SW480 (cell line): ENCODE measurements at regions not wholly inside any gene's neighbourhood (a gene's known extent, or its start where the extent isn't known, plus 50 kb on each side); places are given as distances from the start of the nearest gene placed in this dataset.
"Not testable (repeated sequence)": the region's sequence is repeated elsewhere in the genome, so short reads cannot be mapped to it uniquely, and the experiment has no call there.

ENCODE experiments used
- DNase-seq: peaks from one replicate; pipeline ENCODE4 v3.0.0-alpha.2; 2016; ENCODE audit warnings: low spot score

- no peak for DNase-seq
Measured at GRCh38 chr3:88807491-88808105, 299.8 kb upstream of the EPHA3 start.

- no peak for DNase-seq
Measured at GRCh38 chr3:88809993-88810392, 297.4 kb upstream of the EPHA3 start.

- DNase-seq: no peak
Measured at GRCh38 chr3:88810455-88810854, 297.0 kb upstream of the EPHA3 start.

- DNase-seq: no peak
Measured at GRCh38 chr3:88811096-88811495, 296.3 kb upstream of the EPHA3 start.

DNA sequence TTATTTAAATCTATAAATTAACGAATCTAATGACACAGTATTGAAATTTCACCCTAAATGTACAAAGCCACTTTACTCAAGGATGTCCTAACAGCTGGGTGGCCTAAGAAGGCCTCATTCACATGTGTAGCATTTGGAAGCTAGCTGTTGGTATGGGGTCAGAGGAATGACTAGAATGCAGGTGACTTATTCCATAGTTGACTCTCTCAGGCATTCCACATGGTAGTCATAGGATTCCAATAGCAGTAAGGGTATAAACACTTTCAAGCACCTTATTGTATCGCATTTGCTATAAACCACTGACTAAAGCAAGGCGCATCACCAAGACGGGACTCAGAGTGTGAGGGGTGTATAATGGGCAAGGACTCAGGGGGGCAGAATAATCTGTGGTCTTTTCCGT is 294.8 kb upstream of the EPHA3 start:
- no peak for DNase-seq

DNA sequence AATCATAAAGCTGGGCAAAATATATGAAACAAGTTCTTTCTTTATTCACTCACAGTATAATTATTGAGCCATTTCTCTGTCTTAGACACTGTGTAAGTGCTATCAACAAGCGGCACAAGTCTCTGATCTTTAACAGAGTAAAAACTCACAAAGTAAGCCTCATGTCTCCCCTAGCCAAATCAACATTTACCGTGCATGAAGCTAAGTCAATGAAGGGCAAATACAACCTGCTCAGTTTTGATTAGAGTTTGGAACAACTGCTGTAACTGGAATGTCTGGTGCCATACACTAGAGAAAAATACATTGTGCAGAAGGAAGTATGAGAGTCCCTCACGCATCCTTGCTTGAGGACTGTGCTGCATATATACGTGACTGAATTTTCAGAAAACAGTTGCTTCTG is 291.0 kb upstream of the EPHA3 start:
- no peak for DNase-seq

GRCh38 chr3:88824666-88825564 is 282.5 kb upstream of the EPHA3 start:
- DNase-seq: no peak

DNA sequence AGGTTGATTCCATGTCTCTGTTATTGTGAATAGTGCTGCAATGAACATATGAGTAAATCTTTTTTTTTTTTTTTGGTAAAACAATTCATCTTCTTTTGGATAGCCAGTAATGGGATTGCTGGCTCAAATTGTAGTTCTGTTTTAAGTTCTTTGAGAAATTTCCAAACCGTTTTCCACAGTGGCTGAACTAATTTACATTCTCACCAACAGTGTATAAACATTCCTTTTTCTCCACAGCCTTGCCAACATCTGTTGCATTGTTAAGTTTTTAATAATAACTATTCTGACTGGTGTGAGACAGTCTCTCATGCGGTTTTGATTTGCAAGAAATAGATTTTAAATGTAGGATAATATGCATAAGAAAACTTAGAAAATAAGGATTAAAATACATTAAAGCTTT is 279.0 kb upstream of the EPHA3 start:
- no peak for DNase-seq

DNA sequence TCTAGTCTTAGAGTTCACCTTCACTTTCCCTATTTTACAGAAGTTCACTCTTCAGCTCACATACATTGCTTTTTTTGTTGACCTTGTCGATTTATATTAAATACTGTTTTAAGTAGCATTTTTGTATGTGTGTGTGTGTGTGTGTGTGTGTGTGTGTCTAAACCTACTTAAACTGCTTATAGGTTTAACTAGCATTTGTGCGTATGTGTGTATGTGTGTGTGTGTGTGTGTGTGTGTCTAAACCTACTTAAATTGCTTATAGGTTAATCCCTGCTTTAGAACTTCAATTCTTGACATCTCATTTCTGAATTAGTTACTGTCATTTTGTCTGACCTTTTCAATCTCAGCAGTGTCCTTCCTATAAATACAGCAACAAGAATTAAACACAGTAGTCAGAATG is 254.8 kb upstream of the EPHA3 start:
- DNase-seq: no peak

- no peak for DNase-seq
Measured at GRCh38 chr3:88863196-88863595, 244.2 kb upstream of the EPHA3 start.

DNA sequence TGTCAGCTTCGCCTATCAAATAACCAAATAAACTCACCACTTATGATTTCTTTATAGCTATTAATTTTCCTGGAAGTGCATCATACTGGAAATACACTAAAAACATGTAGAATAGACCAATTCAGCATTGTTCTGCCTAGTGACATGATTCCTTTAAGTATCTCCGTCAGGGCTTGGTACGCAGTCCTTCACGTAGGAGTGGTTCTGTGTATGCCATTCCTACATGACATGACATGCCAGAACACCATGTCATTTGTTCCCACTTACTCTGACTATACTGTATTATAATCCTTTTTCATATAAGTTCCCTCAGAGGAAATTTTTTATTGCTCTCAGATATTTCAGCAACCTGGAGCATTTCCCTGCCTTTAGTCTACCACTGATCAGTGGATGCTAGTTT is 230.7 kb upstream of the EPHA3 start:
- no peak for DNase-seq

DNA sequence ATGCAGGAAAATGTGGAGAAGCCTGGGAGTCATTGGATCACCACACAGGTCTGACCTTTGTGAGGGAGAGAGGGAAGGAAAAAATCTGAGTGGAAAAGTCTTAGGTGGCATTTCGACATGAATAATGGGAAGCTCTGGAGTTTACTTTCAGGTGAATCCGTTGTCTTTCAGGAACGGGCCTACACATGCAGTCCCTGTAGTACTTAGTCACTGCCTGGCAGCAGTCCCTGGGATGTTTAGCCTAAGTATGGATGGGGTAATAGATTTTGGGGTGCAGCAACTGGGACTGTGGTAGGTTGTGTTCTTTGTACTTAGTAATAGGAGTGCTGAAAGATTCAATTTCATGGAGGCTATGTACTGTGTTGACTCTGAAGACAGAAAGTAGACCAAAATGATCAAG is 227.5 kb upstream of the EPHA3 start:
- DNase-seq: no peak

GRCh38 chr3:88882121-88882520 is 225.3 kb upstream of the EPHA3 start:
- no peak for DNase-seq

DNA sequence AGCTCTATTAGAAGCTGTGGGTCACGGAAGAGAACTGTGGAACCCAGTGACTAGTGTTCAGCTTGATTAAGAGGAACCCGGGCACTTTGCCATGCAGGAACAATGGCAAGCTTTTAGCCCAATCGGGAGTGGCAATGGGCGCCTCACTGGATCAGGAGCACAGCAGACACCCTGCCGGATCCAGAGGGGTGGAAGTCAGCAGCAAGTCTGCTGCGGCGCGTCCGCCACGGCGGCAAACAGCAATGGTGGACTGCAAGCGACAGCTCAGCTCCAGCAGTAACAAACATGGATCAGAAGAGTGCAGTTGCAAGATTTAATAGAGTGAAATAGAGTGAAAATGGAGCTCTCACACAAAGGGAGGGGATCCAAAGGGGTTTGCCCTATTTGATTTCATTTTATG is 220.8 kb upstream of the EPHA3 start:
- DNase-seq: not testable (repeated sequence)

DNA sequence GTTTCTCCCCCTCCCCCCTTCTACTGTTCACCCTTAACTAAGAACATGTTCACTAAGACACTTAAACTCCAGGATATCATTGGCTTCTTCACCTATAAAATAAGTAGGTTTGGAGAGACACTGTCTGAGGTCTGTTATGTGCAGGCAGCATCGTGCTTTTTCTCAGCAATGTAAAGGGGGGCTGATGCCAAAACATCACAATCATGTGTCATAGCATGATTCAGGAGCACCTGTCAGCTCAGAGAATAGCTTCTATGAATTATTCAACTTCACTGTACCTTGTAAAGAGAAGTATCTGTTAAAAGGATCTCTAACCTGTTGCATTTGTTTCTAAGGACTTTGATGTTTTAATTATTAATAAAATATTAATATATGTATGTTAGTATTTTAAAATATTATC is 211.4 kb upstream of the EPHA3 start:
- no peak for DNase-seq

GRCh38 chr3:88912294-88912877 is 195.0 kb upstream of the EPHA3 start:
- DNase-seq: no peak

DNA sequence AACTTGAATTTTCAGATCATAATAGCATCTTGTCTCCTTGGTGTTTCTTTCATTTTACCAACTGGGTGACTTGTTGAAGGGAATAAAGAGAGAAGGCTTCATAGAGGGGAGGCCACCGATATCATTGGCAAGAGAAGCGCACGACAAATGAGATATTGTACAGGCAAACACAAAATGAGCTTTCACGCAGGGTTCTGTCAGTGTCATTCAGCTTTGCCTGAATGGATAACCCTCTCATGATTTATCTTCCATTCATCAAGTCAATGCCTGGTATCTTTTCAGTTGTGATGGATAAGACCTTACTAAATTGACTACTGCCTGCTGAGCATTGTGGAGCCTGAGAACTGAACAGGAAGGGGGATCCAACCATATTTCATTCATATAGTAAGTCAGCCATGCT is 188.6 kb upstream of the EPHA3 start:
- DNase-seq: no peak

DNA sequence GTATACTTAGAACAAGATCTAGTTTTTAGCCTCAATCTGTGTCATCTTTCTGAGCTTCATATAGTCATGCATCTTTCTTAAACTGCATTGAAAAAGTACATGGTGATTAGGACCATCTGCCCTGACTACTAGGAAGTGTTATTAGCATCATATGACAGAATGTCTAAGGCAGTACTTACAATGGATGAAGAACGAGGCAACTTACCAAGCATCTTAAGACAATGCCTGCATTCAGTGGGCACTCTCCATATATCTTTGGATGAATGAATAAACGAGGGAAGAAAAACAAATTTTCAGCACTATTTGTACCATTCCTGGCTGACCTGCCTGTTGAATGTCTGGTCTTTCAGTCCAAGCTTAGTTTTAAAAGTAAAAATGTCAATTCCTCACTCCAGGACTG is 185.4 kb upstream of the EPHA3 start:
- no peak for DNase-seq

GRCh38 chr3:88926221-88926620 is 181.2 kb upstream of the EPHA3 start:
- DNase-seq: no peak

GRCh38 chr3:88930611-88931010 is 176.8 kb upstream of the EPHA3 start:
- no peak for DNase-seq

DNA sequence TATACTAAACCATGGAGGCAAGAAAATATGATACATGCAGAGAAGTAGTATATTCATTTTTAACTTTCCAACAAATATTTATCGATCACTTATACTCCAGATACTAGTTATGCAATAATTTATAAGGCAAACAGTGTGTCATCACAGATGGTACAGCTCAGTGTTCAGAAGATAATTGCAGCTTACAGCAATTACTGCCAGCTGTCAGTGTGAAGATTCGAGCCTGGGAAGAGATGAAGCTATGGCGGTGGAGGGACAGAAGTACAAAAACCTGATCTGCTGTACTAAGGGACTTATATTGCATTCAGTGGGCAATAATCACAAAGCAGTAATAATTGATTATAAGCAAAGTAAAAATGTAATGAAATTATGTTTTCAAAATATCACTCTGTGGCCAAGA is 170.6 kb upstream of the EPHA3 start:
- DNase-seq: no peak

DNA sequence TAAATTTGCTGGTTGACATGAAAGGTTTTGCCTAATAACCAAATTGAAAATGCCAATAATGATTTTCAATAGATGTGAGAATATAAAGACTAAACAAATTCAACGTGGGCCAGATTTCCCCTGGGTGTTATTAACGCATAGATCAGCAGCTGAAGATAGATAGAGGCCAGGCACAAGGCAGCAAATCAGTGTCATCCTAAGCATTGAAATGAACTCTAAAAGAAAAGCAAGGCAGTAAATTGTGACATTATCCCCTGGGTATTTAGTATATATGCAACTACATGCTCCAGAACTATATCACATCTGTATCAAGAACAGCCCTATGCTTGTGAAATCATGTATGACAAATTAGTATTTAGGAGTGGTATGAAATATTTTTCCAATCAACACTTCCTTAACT is 167.1 kb upstream of the EPHA3 start:
- no peak for DNase-seq

- no peak for DNase-seq
Measured at GRCh38 chr3:88947013-88947412, 160.4 kb upstream of the EPHA3 start.
